Limb (tissue), 2 donors: ENCODE measurements at regions not wholly inside any gene's neighbourhood (a gene's known extent, or its start where the extent isn't known, plus 50 kb on each side); places are given as distances from the start of the nearest gene placed in this dataset.
"Not testable (repeated sequence)": the region's sequence is repeated elsewhere in the genome, so short reads cannot be mapped to it uniquely, and the experiment has no call there.

ENCODE experiments used
- DNase-seq, 2 donors: peaks; one replicate each; pipeline ENCODE4 v3.0.0-alpha.2; 2016; ENCODE audit errors: extremely low spot score in 2 of 2

GRCh38 chr2:153420394-153420793, 58.2 kb downstream of the RPRM start:
- no peak for DNase-seq

GRCh38 chr2:153417077-153417476, 61.5 kb downstream of the RPRM start:
- DNase-seq, result no peak

- no peak for DNase-seq
These were observed 62.5 kb downstream of the RPRM start for GRCh38 chr2:153416071-153416470.

DNA sequence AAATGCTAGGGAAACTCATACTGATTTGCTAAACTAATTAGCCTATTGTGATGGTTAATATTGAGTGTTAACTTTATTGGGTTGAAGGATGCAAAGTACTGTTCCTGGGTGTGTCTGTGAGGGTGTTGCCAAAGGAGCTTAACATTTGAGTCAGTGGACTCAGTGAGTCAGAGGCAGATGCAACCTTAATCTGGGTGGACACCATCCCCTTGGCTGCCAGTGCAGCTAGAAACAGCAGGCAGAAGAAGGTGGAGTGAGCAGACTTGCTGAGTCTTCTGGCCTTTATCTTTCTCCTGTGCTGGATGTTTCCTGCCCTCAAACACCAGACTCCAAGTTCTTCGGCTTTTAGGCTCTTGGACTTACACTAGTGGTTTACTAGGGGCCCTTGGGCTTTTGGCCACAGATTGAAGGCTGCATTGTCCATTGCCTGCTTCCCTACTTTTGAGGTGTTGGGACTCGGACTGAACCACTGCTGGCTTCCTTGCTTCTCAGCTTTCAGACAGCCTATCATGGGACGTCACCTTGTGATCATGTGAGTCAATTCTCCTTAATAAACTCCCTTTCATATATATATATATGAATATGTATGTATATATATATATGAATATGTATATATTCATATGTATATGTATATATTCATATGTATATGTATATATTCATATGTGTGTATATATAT, 69.7 kb downstream of the RPRM start:
- no peak for DNase-seq

- no peak for DNase-seq
These were observed 73.4 kb downstream of the RPRM start for GRCh38 chr2:153405196-153405595.

- no peak for DNase-seq
These were observed 73.8 kb downstream of the RPRM start for GRCh38 chr2:153404792-153405191.

GRCh38 chr2:153403940-153404339, 74.6 kb downstream of the RPRM start:
- no peak for DNase-seq

DNA sequence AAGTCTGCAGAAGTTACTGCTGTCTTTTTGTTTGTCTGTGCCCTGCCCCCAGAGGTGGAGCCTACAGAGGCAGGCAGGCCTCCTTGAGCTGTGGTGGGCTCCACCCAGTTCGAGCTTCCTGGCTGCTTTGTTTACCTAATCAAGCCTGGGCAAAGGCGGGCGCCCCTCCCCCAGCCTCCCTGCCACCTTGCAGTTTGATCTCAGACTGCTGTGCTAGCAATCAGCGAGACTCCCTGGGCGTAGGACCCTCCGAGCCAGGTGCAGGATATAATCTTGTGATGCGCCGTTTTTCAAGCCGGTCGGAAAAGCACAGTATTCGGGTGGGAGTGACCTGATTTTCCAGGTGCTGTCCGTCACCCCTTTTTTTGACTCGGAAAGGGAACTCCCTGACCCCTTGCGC, 75.2 kb downstream of the RPRM start:
- not testable (repeated sequence) for DNase-seq

DNA sequence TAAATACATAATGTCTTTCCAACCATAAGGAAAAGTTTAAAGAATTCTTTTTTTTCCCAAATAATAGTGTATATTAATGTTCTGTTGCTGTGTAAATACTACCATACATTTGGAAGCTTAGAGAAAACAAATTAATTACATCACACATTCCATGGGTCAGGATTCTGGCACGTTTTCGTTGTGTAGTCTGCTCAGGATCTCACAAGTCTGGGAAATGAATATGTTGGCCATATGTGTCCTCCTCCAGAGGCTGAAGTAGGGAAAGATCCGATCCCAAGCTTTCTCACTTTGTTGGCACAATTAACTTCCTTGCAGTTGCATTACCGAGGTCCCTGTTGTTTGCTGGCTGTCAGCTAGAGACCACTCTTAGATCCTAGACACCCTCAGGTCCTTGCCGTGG, 83.9 kb downstream of the RPRM start:
- peak in 1 of 2 donors; percentile 13 for DNase-seq

GRCh38 chr2:153394247-153394646, 84.3 kb downstream of the RPRM start:
- DNase-seq, result no peak

GRCh38 chr2:153393518-153393917, 85.0 kb downstream of the RPRM start:
- DNase-seq, result no peak

GRCh38 chr2:153391131-153391530, 87.4 kb downstream of the RPRM start:
- no peak for DNase-seq

DNA sequence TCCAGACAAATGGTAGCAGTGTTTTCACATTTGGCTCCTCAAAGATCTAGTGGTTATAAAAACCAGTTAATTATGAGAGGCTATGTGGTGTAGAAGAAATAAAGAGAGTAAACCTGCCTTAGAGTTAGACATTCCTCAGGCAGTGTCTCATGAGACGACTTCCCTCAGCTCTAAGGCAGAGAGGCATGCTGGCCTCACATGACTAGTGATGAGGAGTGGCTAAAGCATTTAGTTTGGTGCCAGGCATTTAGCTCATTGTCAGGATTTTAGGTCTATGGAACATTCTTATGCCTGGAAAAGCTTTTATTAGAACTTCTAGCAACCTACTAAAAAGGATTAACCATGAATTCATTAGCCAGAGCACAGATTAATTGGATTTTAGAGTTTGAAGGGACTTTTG, 90.3 kb downstream of the RPRM start:
- no peak for DNase-seq

- no peak for DNase-seq
These were observed 91.4 kb downstream of the RPRM start for GRCh38 chr2:153387203-153387602.

DNA sequence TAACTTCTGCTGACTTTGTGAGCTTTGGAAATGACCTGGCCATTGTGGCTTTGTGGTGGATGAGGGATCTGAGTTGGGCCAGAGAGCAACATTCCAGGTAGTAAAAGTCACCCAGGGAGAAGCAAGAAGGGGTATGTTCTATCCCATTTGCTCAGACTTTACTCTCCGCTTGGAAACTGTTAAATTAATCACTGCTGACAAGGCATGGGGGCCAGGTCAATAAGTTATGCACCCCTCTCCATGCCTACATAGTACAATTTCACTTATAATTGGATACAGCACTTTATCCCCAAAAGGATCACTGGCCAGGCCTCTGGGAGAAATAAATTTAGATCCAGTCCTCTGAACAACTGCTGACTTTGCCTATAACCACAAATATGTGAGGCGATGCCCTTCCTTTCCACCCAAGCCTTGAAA, 92.1 kb downstream of the RPRM start:
- no peak for DNase-seq

- DNase-seq, result no peak
These were observed 104.9 kb downstream of the RPRM start for GRCh38 chr2:153373510-153374279.

DNA sequence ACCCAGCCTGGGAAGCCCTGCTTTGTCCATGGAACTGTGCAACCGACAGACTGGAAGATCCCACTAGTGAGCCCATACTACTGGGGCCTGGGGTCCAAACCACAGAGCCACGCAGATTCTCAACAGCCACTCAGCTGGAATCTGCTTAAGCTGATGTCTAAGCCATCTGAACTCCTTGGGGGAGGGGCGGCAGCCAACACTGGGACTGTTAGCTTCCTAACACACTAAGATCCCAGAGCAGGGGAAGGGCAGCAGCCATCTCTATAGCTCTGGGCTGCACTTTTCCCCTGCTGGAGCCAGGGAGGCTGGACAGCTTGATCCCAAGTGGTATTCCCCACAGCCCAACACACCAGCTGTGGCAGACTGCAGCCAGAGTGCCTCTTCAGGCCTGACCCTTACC, 118.3 kb downstream of the RPRM start:
- DNase-seq, result no peak

DNA sequence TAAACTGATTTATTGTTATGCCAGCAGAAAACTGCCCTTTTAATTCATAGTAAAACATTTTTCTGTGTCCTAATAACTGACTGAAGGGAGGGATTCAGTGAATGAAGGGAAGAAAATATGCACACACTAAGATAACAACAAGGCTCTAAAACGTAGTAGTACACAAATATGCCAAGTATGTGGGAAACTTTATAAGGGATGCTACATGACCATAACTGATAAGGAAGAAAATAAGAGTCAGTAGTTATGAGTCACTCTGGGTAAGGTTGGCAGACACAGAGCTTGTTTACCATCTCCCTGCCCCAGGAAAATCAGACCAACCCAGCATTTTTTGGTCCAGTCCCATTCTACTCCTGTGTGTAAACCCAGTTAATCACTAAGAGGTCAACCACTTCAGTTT, 124.2 kb downstream of the RPRM start:
- no peak for DNase-seq

GRCh38 chr2:153349603-153350002, 129.0 kb downstream of the RPRM start:
- DNase-seq, result no peak

DNA sequence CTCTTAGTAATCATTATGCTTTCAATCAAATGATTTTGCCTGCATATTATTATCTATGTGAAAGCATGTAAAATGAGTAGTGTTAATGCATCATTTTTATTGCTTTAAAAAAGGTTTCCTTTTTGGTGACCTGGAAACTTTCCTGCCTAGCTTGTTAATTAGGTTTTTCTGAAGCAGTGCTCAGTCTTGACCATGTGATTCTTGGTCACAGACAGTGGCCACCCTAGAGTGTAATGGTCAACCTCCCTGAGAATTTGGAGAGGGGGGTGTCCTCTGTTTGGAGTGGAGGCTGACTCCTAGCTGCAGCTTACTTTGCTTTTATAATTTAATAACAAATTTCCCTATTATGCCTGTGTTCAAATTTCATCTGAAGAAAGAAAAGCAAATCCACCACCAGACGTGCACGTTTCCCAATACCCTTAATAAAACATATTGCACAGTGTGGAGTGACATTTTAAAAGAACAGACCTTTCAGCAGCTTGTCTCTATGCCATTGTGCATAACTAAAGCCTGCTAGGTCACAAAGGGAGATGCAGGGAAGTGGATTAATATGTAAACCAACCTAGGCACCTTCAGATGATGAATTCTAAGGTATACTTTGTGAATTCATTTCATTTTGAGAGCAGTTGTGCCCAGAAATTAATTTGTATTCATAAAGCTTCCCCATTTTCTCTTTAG, 130.6 kb downstream of the RPRM start:
- DNase-seq, result no peak

DNA sequence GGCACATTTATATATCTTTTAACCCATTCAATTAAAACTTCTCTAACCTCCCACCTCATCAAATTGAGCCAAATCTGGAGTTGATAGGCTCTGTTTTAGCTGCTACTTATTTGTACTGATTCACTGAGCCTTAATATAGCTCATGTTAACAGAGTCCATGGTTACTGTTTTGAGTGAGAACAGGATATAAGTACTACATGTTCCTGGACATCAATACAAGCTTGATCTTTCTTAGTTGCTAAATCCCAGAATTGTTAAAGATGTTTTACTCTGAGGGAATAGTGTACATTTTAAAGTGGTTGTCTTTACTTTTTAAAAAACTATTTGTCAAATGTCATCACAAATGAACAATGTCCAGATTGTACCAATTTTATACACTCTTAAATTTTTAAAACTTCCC, 157.7 kb downstream of the RPRM start:
- no peak for DNase-seq

DNA sequence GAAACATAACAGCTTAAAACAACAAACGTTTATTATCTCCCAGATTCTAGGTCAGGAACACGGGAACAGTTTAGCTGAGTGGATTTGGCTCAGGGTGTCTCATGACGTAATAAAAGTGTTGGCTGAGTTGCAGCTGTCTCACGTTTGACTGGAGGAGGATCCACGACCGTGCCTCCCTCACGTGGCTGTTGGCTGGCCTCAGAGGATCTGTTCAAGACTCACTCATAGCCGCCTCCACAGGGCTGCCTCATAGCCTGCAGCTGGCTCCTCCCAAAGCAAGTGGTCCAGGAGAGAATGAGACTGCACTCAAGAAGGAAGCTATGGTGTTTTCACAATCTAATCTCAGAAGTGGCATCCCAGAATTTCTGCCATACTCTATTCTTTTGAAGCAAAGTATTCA, 167.1 kb downstream of the RPRM start:
- no peak for DNase-seq

DNA sequence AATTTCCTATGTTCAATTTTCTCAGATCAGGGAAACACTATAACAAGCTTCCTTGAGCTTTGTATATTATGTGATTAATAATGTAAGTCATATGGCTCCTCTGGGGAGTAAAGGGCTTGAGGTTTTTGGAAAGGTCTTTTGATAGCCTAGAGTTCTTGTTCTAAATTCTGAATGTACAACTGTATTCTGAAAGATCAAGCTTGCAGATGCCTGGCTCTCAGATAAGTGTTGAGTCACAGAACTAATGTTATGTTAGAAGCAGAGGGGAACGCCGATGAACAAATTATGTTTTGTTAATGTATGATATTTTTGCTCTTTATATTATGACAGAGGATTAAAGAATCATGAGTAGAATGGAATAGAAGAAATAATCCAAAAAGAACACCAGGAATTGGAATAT, 170.1 kb downstream of the RPRM start:
- no peak for DNase-seq
